SK-N-SH (cell line): ENCODE measurements at regions not wholly inside any gene's neighbourhood (a gene's known extent, or its start where the extent isn't known, plus 50 kb on each side); places are given as distances from the start of the nearest gene placed in this dataset.

Source experiments
- NRF1 ChIP-seq: IDR thresholded peaks from 2 replicates; pipeline ENCODE4 v1.6.1; 2012; ENCODE audit warnings: low read depth, mild to moderate bottlenecking, low read length
- RXRA ChIP-seq: IDR thresholded peaks from 2 replicates; pipeline ENCODE4 v1.4.0; 2012; ENCODE audit warnings: low read depth, mild to moderate bottlenecking, borderline replicate concordance
- TAF1 ChIP-seq: IDR thresholded peaks from 2 replicates; pipeline ENCODE4 v1.6.1; 2012; ENCODE audit warnings: low read depth, mild to moderate bottlenecking, low read length, moderate library complexity, borderline replicate concordance

- TF ChIP-seq RXRA: no peak
- TF ChIP-seq NRF1: no peak
- TF ChIP-seq TAF1: no peak
Observed at GRCh38 chr3:150114273-150114672, 143.6 kb upstream of the PFN2 start.
